ENCODE measurements at regions not wholly inside any gene's neighbourhood (a gene's known extent, or its start where the extent isn't known, plus 50 kb on each side); places are given as distances from the start of the nearest gene placed in this dataset.

GRCh38 chr2:225340923-225341322 is 58.6 kb upstream of the NYAP2 start:
- no peak for DNase-seq

GRCh38 chr2:225337183-225337582 is 62.3 kb upstream of the NYAP2 start:
- DNase-seq: no peak

GRCh38 chr2:225334514-225334913 is 65.0 kb upstream of the NYAP2 start:
- DNase-seq: no peak

GRCh38 chr2:225328192-225328591 is 71.3 kb upstream of the NYAP2 start:
- DNase-seq: no peak

- no peak for DNase-seq
Observed at GRCh38 chr2:225326969-225327368, 72.5 kb upstream of the NYAP2 start.

- DNase-seq: no peak
Observed at GRCh38 chr2:225319872-225320271, 79.6 kb upstream of the NYAP2 start.

GRCh38 chr2:225318440-225318839 is 81.1 kb upstream of the NYAP2 start:
- DNase-seq: no peak

GRCh38 chr2:225317186-225317585 is 82.3 kb upstream of the NYAP2 start:
- no peak for DNase-seq

- no peak for DNase-seq
Observed at GRCh38 chr2:225310745-225311144, 88.8 kb upstream of the NYAP2 start.

- no peak for DNase-seq
Observed at GRCh38 chr2:225309516-225309915, 90.0 kb upstream of the NYAP2 start.

GRCh38 chr2:225296951-225297350 is 102.6 kb upstream of the NYAP2 start:
- no peak for DNase-seq

- no peak for DNase-seq
Observed at GRCh38 chr2:225295102-225295501, 104.4 kb upstream of the NYAP2 start.

GRCh38 chr2:225293638-225294037 is 105.9 kb upstream of the NYAP2 start:
- DNase-seq: no peak

- DNase-seq: no peak
Observed at GRCh38 chr2:225290757-225291400, 108.6 kb upstream of the NYAP2 start.

GRCh38 chr2:225289659-225290058 is 109.9 kb upstream of the NYAP2 start:
- no peak for DNase-seq

- DNase-seq: no peak
Observed at GRCh38 chr2:225288986-225289385, 110.5 kb upstream of the NYAP2 start.

GRCh38 chr2:225282858-225283710 is 116.4 kb upstream of the NYAP2 start:
- DNase-seq: no peak

- DNase-seq: no peak
Observed at GRCh38 chr2:225276207-225276606, 123.3 kb upstream of the NYAP2 start.

- DNase-seq: no peak
Observed at GRCh38 chr2:225275443-225275842, 124.1 kb upstream of the NYAP2 start.

GRCh38 chr2:225274751-225275150 is 124.8 kb upstream of the NYAP2 start:
- no peak for DNase-seq

- DNase-seq: no peak
Observed at GRCh38 chr2:225272173-225272572, 127.3 kb upstream of the NYAP2 start.

GRCh38 chr2:225270861-225271260 is 128.6 kb upstream of the NYAP2 start:
- peak; percentile 44 for DNase-seq

- no peak for DNase-seq
Observed at GRCh38 chr2:225270053-225270452, 129.5 kb upstream of the NYAP2 start.

GRCh38 chr2:225254363-225254762 is 145.1 kb upstream of the NYAP2 start:
- no peak for DNase-seq

- DNase-seq: no peak
Observed at GRCh38 chr2:225244933-225245332, 154.6 kb upstream of the NYAP2 start.
